Stimulated activated effector memory CD8-positive, alpha-beta T cell treated with anti-CD3 and anti-CD28 coated beads, Interleukin-12 subunit alpha, Interleukin-12 subunit beta, amount 100 ng/mL, for 72 hours (primary cell): ENCODE measurements at regions not wholly inside any gene's neighbourhood (a gene's known extent, or its start where the extent isn't known, plus 50 kb on each side); places are given as distances from the start of the nearest gene placed in this dataset.
A peak's percentile ranks its signal among the peaks of the same experiment; 100 is the strongest.

Experiments
- ATAC-seq: fragments of 150-1000 bp; cut with Tn5 transposase; 2 replicates; pipeline ENCODE4 v1.10.0; 2021
- DNase-seq, 2 donors: peaks; one replicate each; pipeline ENCODE4 v3.0.0; 2021 to 2022; ENCODE audit warnings: low spot score in 2 of 2
- H3K27ac Mint-ChIP-seq: one replicate; pipeline ENCODE4 v1.8.0; 2022; ENCODE audit warnings: mild to moderate bottlenecking, mixed read lengths
- H3K36me3 Mint-ChIP-seq: one replicate; pipeline ENCODE4 v1.8.0; 2022; ENCODE audit warnings: mild to moderate bottlenecking, mixed read lengths
- H3K4me1 Mint-ChIP-seq: one replicate; pipeline ENCODE4 v1.8.0; 2022; ENCODE audit warnings: mixed read lengths
- H3K4me3 Mint-ChIP-seq: one replicate; pipeline ENCODE4 v1.8.0; 2022; ENCODE audit warnings: mild to moderate bottlenecking, mixed read lengths
- H3K9me3 Mint-ChIP-seq: one replicate; pipeline ENCODE4 v1.8.0; 2022; ENCODE audit warnings: mixed read lengths

DNA sequence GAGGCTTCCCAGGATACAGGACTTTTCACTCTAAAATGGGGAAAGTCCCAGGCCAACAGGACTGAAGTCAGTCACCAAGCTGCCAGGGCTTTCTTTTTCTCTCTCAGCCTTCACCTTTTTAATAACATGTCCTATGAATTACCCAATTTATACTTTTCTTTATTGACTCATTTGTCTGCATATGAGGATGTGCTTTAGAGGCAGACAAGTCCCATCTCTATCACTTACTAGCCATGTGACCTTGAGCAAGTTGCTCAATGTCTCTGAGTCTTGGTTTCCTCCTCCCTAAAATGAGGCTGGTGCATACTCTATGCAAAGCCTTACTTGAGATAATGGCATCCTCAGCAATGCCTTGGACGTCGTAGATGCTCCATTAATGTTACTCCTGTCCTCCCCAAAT is 98.1 kb upstream of the TMPO start:
- DNase-seq, result no peak
- H3K27ac Mint-ChIP-seq, result no peak overlapping the region
- H3K4me1 Mint-ChIP-seq, result peaks cover 5% of the 10 kb centered on the region
- H3K4me3 Mint-ChIP-seq, result no peak overlapping the region
- ATAC-seq, result peak; percentile 41
- H3K36me3 Mint-ChIP-seq, result no peaks in the 10 kb centered on the region
- H3K9me3 Mint-ChIP-seq, result no peaks in the 10 kb centered on the region

DNA sequence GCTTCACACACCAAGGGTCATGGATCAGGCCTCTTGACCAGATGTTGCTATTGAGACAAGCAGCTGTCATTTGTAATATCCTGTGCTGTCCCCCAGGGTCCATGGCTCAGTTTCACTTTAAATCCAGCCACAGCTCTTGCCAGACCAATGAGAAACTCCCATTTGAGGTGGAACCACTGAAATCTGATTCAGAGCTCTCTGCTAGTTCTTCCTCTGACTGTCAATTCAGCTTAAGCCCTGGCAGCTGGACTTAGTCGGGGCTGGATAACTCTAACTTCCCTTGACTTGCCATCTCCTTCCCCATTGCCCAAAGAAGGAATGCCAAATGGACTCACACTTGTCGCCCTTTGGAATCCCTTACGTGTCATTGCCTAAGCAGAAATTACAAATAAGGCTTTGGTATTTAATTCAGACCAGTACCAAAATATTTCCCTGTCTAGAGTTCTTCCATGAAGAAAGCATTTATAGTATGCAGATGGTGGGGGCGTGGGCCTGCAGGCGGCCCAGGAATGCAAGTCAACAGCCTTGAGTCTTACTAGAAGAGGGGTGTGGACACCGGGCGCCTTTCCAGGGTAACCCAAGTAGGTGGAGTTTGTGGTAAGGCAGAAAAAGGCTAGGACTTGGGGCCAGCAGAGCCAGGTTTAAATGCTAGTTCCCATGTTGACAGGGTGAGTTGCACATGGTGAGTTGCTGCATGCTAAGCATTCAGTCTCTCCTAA is 96.9 kb upstream of the TMPO start:
- ATAC-seq (peak; percentile 3), DNase-seq (no peak)
- peaks cover 5% of the 10 kb centered on the region for H3K4me1 Mint-ChIP-seq
- no peak overlapping the region for H3K27ac Mint-ChIP-seq
- no peaks in the 10 kb centered on the region for H3K36me3 Mint-ChIP-seq
- no peaks in the 10 kb centered on the region for H3K9me3 Mint-ChIP-seq
- H3K4me3 Mint-ChIP-seq, result no peak overlapping the region

DNA sequence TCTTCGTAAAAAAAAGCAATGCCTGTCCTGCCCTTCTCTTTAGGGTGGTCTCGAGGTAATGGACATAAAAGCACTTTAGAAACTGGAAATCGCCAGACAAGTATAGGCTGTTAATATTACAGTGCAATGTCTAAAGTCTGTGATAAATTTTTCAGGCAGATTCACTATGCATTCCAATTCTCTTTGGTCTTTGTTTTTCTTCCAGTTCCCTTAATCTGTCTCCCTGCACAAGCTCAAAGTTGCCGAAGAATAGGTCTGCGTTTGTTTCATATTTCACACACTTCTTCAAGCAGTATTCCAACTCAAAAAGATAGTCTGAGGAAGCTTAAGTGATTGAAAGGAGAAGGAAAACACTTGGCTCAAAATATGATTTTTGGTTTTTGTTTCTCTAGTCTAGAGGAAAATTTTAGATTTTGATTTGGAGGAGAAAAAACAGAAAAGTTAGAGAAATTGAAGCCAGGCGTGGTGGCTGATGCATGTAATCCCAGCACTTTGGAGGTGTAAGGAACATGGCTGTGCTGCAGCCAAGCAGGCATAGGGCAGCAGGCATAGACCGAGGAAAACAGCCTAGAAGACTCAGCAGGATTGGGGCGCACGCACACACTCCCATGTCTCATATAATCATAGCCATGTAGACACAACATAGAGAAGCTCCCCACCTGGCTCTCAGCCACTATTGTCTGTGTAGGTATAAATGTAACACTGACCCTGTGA is 96.2 kb upstream of the TMPO start:
- DNase-seq (no peak), ATAC-seq (no peak)
- Mint-ChIP-seq H3K4me3 (no peak overlapping the region), H3K36me3 (no peaks in the 10 kb centered on the region), H3K27ac (no peak overlapping the region), H3K9me3 (no peaks in the 10 kb centered on the region), H3K4me1 (peaks cover 5% of the 10 kb centered on the region)

DNA sequence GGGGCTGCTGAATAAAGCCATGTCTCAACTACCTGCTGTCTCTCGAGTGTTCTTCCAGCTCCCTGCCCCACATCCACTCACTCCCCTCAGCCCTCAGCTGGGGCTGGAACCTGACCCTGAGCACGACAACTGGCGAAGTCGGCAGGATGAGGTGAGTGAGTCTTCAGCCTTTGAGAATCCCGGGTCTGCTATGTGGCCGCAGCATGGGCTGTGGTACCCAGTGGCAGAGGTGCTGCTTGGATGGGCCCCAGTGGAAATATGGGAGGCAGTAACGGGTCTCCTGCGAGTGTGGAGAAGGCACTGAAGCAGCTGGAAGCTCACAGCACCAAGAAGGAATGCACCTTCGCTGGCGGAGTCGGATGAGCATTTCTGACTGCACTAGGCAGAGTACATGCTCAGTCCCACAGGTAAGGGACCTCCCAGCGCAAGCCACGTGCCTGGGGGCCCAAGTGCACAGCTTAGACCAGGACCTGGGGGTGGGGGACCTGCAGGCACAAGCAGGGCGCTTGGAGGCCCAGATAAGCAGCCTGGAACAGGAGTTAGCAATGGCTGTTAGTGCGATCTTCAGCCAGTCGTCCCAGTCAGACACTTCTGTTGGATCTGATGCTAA is 95.5 kb upstream of the TMPO start:
- H3K4me3 Mint-ChIP-seq, result no peak overlapping the region
- H3K4me1 Mint-ChIP-seq, result peaks cover 5% of the 10 kb centered on the region
- H3K27ac Mint-ChIP-seq, result no peak overlapping the region
- H3K36me3 Mint-ChIP-seq, result no peaks in the 10 kb centered on the region
- DNase-seq (no peak), ATAC-seq (no peak)
- H3K9me3 Mint-ChIP-seq, result no peaks in the 10 kb centered on the region

DNA sequence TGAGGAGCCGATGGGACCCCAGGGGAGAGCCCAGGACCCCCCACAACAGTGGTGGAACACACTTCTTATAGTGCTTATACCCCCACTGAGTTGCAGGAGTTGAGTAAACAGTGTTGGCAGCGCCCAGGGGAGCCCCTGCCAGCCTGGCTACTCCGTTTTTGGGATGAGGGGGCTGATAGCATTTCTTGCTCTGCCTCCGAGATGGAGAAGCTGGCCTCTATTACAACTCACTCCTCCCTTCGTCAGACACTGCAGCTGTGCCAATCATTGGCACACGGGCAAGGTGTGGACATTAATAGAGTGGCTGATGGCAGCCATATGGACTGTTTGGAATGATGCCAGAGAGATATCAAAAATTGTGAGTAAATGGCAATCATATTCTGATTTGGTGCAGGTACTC is 94.9 kb upstream of the TMPO start:
- no peaks in the 10 kb centered on the region for H3K36me3 Mint-ChIP-seq
- H3K9me3 Mint-ChIP-seq, result no peaks in the 10 kb centered on the region
- no peak overlapping the region for H3K27ac Mint-ChIP-seq
- DNase-seq, result no peak
- H3K4me3 Mint-ChIP-seq, result no peak overlapping the region
- no peak for ATAC-seq
- H3K4me1 Mint-ChIP-seq, result peaks cover 5% of the 10 kb centered on the region

DNA sequence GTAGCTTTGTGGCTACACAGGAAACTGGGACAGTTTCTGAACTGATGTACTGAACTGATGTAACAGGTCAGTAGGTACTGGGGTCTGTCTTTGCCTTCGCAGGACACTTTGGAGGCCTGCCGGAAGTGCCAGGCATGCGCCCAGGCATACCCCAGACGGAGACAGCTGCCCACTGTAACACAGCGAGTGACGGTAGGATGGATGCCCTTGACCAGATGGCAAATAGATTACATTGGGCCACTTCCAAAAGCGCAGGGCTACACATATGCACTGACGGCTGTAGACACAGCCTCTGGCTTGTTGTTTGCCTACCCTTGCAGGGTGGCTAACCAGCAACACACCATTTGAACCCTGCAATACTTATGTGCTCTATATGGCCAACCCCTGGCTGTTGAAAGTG is 94.1 kb upstream of the TMPO start:
- H3K9me3 Mint-ChIP-seq, result no peaks in the 10 kb centered on the region

DNA sequence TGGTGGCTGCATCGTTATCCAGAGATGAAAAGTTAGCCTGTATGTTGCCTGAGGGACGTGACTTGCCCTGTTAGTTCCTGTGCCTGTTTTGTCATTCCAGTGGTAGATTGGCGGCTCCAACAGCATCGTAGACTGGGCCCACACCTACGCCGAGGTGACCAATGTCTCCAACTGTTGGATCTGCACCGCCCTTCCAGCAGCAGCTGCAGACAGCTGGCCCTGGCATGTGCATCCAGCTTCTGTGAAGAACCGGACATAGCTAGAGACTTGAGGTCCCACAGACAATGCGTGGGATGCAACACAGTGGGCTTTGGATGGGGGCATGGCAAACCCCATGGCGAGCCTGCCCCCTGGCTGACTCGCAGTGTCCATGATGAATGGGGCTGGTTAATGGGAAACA is 93.0 kb upstream of the TMPO start:
- peaks cover 5% of the 10 kb centered on the region for H3K4me1 Mint-ChIP-seq
- ATAC-seq, result no peak

More for the DNA sequence above, 94.1 kb upstream of the TMPO start:
- no peaks in the 10 kb centered on the region for H3K36me3 Mint-ChIP-seq
- no peak overlapping the region for H3K4me3 Mint-ChIP-seq
- DNase-seq, result no peak
- no peak for ATAC-seq
- peaks cover 5% of the 10 kb centered on the region for H3K4me1 Mint-ChIP-seq
- no peak overlapping the region for H3K27ac Mint-ChIP-seq

DNA sequence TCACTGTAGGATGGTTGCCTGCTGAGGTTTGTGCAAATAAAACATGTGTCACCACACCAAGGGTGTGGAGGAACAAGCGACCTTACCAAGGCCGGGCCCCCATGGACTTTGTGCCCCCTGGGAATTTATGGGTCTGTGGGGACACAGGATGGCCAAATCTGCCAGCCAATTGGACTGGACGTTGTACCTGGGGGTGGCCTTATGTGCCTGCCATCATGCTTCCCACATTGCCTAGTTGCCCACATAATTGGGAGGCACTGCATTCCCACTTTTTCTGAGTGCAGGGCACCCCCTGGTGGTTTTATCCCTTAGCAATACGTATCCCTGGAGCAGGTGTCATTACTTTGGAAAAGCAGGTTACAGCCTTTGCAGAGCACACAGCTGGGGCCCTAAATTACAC is 92.6 kb upstream of the TMPO start:
- Mint-ChIP-seq H3K27ac (no peak overlapping the region), H3K4me3 (no peak overlapping the region), H3K9me3 (no peaks in the 10 kb centered on the region), H3K36me3 (no peaks in the 10 kb centered on the region), H3K4me1 (peaks cover 5% of the 10 kb centered on the region)
- DNase-seq, result no peak
- no peak for ATAC-seq

More for the DNA sequence above, 93.0 kb upstream of the TMPO start:
- DNase-seq, result no peak
- Mint-ChIP-seq H3K36me3 (no peaks in the 10 kb centered on the region), H3K4me3 (no peak overlapping the region), H3K9me3 (no peaks in the 10 kb centered on the region), H3K27ac (no peak overlapping the region)

DNA sequence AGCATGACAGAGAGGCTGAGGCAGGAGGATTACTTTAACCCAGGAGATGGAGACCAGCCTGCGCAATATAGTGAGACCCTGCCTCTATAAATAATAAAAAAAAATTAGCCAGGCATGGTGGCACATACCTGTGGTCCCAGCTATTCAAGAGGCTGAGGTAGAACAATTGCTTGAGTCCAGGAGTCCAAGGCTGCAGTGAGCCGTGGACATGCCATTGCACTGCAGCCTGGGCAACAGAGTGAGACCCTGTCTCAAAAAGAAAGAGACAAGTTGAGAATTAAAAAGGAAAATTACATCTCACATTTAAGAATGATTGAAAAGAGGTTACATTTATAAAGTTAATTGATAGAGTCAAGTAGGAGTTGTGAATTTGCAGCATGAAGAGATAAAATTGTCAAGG is 91.4 kb upstream of the TMPO start:
- DNase-seq (no peak), ATAC-seq (no peak)
- H3K27ac Mint-ChIP-seq, result no peak overlapping the region

DNA sequence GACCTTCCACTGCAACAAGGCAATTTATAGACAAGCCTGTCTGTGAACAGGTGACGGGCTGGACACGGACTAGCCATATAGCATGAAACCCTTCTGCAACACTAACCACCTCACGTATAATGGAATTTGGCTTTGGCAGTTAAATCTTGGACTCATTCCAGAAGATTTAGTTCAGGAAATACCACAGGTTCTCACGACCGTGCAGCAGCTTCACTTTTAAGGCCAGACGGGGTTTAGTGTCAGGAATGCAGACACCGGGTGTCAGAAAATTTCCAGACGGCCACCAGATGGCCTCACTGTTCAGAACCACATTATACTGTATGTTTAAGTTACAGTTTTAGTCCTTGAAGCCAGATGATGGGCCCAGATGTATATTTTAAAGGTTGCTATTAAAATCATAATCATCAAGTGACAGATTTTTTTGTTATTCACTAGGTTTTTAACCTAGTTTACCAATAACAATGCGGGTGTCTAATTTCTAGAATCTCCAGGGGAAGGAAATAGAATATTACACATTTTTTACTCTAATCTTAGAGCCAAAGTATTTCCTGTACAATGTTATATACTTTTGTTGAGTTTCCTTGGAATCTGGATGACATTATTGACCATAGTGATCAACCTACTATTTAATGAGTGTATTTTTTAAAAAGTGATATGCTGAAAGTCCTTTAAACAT is 90.5 kb upstream of the TMPO start:
- Mint-ChIP-seq H3K27ac (no peak overlapping the region), H3K4me3 (no peak overlapping the region), H3K36me3 (no peaks in the 10 kb centered on the region), H3K9me3 (no peaks in the 10 kb centered on the region), H3K4me1 (no peaks in the 10 kb centered on the region)
- ATAC-seq, result peak; percentile 70
- DNase-seq, result peak in 1 of 2 donors; percentile 66

More for the DNA sequence above, 91.4 kb upstream of the TMPO start:
- Mint-ChIP-seq H3K4me3 (no peak overlapping the region), H3K36me3 (no peaks in the 10 kb centered on the region), H3K4me1 (no peaks in the 10 kb centered on the region), H3K9me3 (no peaks in the 10 kb centered on the region)

DNA sequence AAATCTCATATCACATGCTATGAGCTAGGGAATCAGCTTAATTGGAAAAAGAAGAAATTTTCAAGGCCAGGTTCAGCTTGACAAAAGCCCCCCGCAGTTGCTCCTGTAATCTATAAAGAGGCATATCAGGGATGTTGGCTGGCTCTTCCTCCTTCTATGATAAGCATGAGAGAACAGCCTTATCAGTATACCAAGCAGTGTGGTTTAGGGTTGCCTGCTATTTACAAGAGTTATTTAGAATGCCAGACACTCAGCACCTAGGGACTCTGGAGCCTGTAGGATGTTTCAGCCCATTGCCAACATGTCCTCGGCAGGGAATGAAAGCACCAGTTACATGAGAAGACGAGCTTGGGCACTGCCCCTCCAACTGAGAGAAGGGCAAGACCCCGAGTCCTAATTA is 89.5 kb upstream of the TMPO start:
- no peaks in the 10 kb centered on the region for H3K36me3 Mint-ChIP-seq
- DNase-seq (no peak), ATAC-seq (no peak)
- no peak overlapping the region for H3K27ac Mint-ChIP-seq
- H3K9me3 Mint-ChIP-seq, result no peaks in the 10 kb centered on the region
- H3K4me3 Mint-ChIP-seq, result no peak overlapping the region
- H3K4me1 Mint-ChIP-seq, result no peaks in the 10 kb centered on the region

DNA sequence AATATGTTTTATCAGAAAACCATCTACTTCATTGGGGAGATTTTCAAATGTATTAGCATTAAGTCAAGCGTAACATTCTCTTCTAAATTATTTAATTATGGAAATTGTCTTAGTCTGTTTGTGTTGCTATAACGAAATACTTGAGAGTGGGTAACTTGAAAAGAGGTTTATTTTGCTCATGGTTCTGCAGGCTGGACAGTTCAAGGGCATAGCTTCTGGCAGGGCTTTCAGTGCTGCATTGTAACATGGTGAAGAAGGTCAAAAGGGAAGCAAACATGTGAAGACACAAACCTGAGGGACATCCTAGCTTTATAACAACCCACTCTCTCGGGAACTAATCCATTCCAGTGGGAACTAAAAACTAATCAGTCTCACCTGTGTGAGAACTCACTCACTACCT is 84.3 kb upstream of the TMPO start:
- H3K9me3 Mint-ChIP-seq, result no peaks in the 10 kb centered on the region
- H3K4me3 Mint-ChIP-seq, result no peak overlapping the region
- H3K36me3 Mint-ChIP-seq, result no peaks in the 10 kb centered on the region
- no peak for ATAC-seq
- no peaks in the 10 kb centered on the region for H3K4me1 Mint-ChIP-seq
- no peak overlapping the region for H3K27ac Mint-ChIP-seq
- DNase-seq, result no peak

DNA sequence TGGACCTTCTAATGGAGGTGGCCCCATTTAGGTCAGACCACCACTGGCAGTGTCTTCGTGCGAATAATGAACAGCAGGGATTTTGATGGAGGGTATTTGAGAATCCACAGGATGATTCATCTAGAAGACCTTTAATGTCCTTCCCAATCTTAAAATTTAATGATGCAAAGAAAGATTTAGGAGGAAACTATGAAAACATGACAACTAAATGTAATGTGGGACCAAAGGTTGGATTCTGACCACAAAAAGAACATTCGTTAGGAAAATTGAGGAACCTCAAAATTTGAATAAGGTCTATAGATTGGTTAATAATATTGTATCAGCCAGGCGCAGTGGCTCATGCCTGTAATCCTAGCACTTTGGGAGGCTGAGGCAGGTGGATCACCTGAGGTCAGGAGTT is 78.2 kb upstream of the TMPO start:
- DNase-seq, result peak in 1 of 2 donors; percentile 2
- Mint-ChIP-seq H3K4me1 (no peaks in the 10 kb centered on the region), H3K4me3 (no peak overlapping the region), H3K9me3 (no peaks in the 10 kb centered on the region), H3K27ac (no peak overlapping the region), H3K36me3 (no peaks in the 10 kb centered on the region)
- no peak for ATAC-seq

DNA sequence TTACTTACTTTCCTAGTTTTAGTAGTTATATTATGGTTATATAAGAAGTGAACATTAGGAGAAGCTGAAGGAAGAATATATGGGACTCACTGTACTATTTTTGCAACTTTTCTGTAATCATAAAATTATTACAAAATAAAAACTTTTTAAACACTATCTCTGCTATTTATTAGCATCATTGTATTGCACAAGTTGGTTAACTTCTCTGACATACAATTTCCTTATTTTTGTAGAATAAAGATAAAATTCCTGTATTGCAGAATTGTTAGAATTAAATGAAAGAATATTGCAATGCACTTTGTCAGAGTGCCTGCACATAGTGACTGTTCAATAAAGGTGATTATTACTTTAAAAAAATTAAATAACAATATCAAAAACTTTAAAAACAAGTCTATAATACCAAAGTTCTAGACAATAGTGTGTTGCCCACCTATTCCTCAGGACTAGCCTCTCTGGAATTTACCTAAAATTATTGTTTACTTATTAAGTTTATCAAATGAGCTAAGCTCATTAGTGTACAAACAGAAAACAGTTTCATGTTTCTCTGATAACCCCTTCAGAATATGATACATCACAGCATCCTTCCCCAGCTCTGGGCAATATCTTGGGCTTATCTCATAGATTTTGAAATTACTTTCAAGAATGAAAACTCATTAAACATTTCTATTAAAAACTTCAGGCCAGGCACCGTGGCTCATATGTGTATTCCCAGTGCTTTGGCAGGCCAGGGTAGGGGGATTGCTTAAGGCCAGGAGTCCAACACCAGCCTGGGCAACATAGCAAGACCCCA is 77.4 kb upstream of the TMPO start:
- H3K9me3 Mint-ChIP-seq, result no peaks in the 10 kb centered on the region
- no peak for DNase-seq
- H3K27ac Mint-ChIP-seq, result no peak overlapping the region
- ATAC-seq, result no peak
- no peaks in the 10 kb centered on the region for H3K36me3 Mint-ChIP-seq
- no peak overlapping the region for H3K4me3 Mint-ChIP-seq
- H3K4me1 Mint-ChIP-seq, result no peaks in the 10 kb centered on the region

DNA sequence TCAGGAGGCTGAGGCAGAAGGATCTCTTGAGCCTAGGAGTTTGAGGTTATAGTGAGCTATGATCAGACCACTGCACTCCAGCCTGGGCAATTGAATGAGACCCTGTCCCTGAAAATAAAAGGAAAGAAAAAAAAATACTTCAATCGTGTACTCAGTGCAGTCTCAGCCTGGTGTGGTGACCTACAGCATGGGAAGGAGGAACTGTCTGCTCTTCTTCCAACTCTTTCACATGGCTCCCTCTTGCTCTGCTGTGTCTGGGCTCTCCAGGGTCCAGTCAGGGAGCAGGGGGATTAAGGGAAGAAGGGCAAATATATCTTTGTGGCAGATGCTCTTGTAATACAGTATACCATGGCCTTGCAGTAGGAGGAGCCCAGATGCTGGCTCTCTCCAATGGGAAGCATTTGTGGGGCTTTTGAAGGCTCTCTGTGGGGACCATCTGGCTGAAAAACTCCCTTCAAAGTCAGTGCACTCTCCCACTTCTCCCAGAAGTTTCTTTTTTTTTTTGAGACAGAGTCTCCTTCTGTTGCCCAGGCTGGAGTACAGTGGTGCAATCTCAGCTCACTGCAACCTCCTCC is 76.6 kb upstream of the TMPO start:
- no peak for ATAC-seq
- DNase-seq, result peak in 1 of 2 donors; percentile 40
- Mint-ChIP-seq H3K36me3 (no peaks in the 10 kb centered on the region), H3K27ac (no peak overlapping the region), H3K4me1 (no peaks in the 10 kb centered on the region), H3K9me3 (no peaks in the 10 kb centered on the region), H3K4me3 (no peak overlapping the region)
